ENCODE measurements at regions not wholly inside any gene's neighbourhood (a gene's known extent, or its start where the extent isn't known, plus 50 kb on each side); places are given as distances from the start of the nearest gene placed in this dataset.

DNA sequence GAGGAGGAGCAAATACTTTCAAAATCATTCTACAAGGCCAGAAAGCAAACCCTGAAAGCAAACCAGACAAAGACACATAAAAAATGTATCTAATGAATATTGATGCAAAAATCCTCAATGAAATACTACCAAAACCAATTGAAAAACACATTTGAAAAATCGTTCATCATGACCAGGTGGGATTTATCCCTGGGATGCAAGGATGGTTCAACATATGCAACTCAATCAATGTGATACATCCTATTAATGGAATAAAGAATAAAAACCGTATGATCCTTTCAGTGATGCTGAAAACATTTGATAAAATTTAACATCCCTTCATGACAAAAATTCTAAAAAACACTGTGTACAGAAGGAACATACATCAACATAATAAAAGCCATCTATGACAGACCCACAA is 337.6 kb downstream of the NNT start:
- no peaks in the 10 kb centered on the region for H3F3A ChIP-seq (ENCODE audit: insufficient read depth, low read length, poor library complexity, severe bottlenecking)
- H3K79me2 ChIP-seq (replicated peaks; ENCODE audit: insufficient read depth, low read length), result no peaks in the 10 kb centered on the region
- no peaks in the 10 kb centered on the region for H3K27me3 ChIP-seq (ENCODE audit: insufficient read depth, low read depth, low read length)
- no peak for TF ChIP-seq MXI1 (conservative IDR thresholded peaks at IDR 0.05; ENCODE audit: poor library complexity, severe bottlenecking)
- no peak for TF ChIP-seq POLR2AphosphoS5 (IDR thresholded peaks at IDR 0.05)
- TF ChIP-seq TAF1 (IDR thresholded peaks at IDR 0.05; ENCODE audit: low read depth), result no peak
- TF ChIP-seq EZH2 (IDR thresholded peaks at IDR 0.05; ENCODE audit: borderline replicate concordance, insufficient read depth, low read length, poor library complexity, severe bottlenecking), result no peak
- TF ChIP-seq RAD21 (conservative IDR thresholded peaks at IDR 0.05), result no peak
- TF ChIP-seq, protein P1, sequence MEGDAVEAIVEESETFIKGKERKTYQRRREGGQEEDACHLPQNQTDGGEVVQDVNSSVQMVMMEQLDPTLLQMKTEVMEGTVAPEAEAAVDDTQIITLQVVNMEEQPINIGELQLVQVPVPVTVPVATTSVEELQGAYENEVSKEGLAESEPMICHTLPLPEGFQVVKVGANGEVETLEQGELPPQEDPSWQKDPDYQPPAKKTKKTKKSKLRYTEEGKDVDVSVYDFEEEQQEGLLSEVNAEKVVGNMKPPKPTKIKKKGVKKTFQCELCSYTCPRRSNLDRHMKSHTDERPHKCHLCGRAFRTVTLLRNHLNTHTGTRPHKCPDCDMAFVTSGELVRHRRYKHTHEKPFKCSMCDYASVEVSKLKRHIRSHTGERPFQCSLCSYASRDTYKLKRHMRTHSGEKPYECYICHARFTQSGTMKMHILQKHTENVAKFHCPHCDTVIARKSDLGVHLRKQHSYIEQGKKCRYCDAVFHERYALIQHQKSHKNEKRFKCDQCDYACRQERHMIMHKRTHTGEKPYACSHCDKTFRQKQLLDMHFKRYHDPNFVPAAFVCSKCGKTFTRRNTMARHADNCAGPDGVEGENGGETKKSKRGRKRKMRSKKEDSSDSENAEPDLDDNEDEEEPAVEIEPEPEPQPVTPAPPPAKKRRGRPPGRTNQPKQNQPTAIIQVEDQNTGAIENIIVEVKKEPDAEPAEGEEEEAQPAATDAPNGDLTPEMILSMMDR (IDR thresholded peaks at IDR 0.05; ENCODE audit: poor library complexity, severe bottlenecking), result no peak
- TF ChIP-seq EP300 (conservative IDR thresholded peaks at IDR 0.05; ENCODE audit: poor library complexity, severe bottlenecking), result no peak
- TF ChIP-seq SMC3 (conservative IDR thresholded peaks at IDR 0.05; ENCODE audit: poor library complexity), result no peak
- TF ChIP-seq, protein P2, sequence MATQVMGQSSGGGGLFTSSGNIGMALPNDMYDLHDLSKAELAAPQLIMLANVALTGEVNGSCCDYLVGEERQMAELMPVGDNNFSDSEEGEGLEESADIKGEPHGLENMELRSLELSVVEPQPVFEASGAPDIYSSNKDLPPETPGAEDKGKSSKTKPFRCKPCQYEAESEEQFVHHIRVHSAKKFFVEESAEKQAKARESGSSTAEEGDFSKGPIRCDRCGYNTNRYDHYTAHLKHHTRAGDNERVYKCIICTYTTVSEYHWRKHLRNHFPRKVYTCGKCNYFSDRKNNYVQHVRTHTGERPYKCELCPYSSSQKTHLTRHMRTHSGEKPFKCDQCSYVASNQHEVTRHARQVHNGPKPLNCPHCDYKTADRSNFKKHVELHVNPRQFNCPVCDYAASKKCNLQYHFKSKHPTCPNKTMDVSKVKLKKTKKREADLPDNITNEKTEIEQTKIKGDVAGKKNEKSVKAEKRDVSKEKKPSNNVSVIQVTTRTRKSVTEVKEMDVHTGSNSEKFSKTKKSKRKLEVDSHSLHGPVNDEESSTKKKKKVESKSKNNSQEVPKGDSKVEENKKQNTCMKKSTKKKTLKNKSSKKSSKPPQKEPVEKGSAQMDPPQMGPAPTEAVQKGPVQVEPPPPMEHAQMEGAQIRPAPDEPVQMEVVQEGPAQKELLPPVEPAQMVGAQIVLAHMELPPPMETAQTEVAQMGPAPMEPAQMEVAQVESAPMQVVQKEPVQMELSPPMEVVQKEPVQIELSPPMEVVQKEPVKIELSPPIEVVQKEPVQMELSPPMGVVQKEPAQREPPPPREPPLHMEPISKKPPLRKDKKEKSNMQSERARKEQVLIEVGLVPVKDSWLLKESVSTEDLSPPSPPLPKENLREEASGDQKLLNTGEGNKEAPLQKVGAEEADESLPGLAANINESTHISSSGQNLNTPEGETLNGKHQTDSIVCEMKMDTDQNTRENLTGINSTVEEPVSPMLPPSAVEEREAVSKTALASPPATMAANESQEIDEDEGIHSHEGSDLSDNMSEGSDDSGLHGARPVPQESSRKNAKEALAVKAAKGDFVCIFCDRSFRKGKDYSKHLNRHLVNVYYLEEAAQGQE (IDR thresholded peaks at IDR 0.05; ENCODE audit: borderline replicate concordance), result no peak
- no peak overlapping the region for H3K4me2 ChIP-seq (ENCODE audit: low read length)
- no peak overlapping the region for H3K27ac ChIP-seq (ENCODE audit: low read length)
- no peaks in the 10 kb centered on the region for H4K20me1 ChIP-seq (ENCODE audit: insufficient read depth)
- no peaks in the 10 kb centered on the region for H3K36me3 ChIP-seq (ENCODE audit: insufficient read depth, low read length)
- no peak overlapping the region for H2AFZ ChIP-seq (ENCODE audit: low read depth, low read length)
- H3K9me2 ChIP-seq (ENCODE audit: insufficient read depth, low read length), result no peaks in the 10 kb centered on the region
- no peak overlapping the region for H3K4me3 ChIP-seq (ENCODE audit: low read length)
- no peak overlapping the region for H3K9ac ChIP-seq (ENCODE audit: low read length)
- H3K9me3 ChIP-seq (ENCODE audit: low read length), result no peaks in the 10 kb centered on the region

DNA sequence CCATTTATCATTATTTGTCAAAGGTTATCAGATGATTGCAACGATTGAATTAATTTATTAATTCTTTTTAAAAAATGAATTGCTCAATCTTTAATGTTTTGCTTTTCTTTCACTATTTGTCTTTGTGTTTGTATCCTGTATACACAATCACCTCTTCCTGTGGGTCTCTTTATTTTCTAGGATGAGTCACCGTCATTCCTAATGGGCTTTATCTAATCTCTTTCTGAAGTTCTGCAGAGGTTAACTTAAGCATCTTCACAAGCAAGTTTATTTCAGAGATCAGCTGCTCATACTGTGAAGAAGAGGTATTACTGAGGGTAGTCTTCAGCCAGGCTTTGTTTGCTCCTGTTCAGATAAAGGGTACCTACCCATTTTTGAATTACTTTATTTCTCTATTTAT is 323.9 kb downstream of the NNT start:
- Histone ChIP-seq H3K4me2 (ENCODE audit: low read length) (no peak overlapping the region), H2AFZ (ENCODE audit: low read depth, low read length) (no peak overlapping the region), H3K36me3 (ENCODE audit: insufficient read depth, low read length) (no peaks in the 10 kb centered on the region), H3K27ac (ENCODE audit: low read length) (no peak overlapping the region), H3K9me3 (ENCODE audit: low read length) (no peaks in the 10 kb centered on the region), H3K9ac (ENCODE audit: low read length) (no peak overlapping the region), H4K20me1 (ENCODE audit: insufficient read depth) (no peaks in the 10 kb centered on the region), H3K79me2 (replicated peaks; ENCODE audit: insufficient read depth, low read length) (no peaks in the 10 kb centered on the region), H3K9me2 (ENCODE audit: insufficient read depth, low read length) (no peaks in the 10 kb centered on the region), H3K4me3 (ENCODE audit: low read length) (no peak overlapping the region), H3F3A (ENCODE audit: insufficient read depth, low read length, poor library complexity, severe bottlenecking) (no peaks in the 10 kb centered on the region), H3K27me3 (ENCODE audit: insufficient read depth, low read depth, low read length) (no peaks in the 10 kb centered on the region)
- TF ChIP-seq RAD21 (conservative IDR thresholded peaks at IDR 0.05), result no peak
- TF ChIP-seq, protein P1 (IDR thresholded peaks at IDR 0.05; ENCODE audit: poor library complexity, severe bottlenecking), result no peak
- no peak for TF ChIP-seq EZH2 (IDR thresholded peaks at IDR 0.05; ENCODE audit: borderline replicate concordance, insufficient read depth, low read length, poor library complexity, severe bottlenecking)
- no peak for TF ChIP-seq SMC3 (conservative IDR thresholded peaks at IDR 0.05; ENCODE audit: poor library complexity)
- TF ChIP-seq, protein P2 (IDR thresholded peaks at IDR 0.05; ENCODE audit: borderline replicate concordance), result no peak
- no peak for TF ChIP-seq POLR2AphosphoS5 (IDR thresholded peaks at IDR 0.05)
- no peak for TF ChIP-seq MXI1 (conservative IDR thresholded peaks at IDR 0.05; ENCODE audit: poor library complexity, severe bottlenecking)
- no peak for TF ChIP-seq TAF1 (IDR thresholded peaks at IDR 0.05; ENCODE audit: low read depth)
- no peak for TF ChIP-seq EP300 (conservative IDR thresholded peaks at IDR 0.05; ENCODE audit: poor library complexity, severe bottlenecking)

Data from neural cell (in vitro differentiated cells).